Naive thymus-derived CD4-positive, alpha-beta T cell (primary cell): ENCODE measurements at regions not wholly inside any gene's neighbourhood (a gene's known extent, or its start where the extent isn't known, plus 50 kb on each side); places are given as distances from the start of the nearest gene placed in this dataset.

Source experiments
- ATAC-seq: fragments of 150-1000 bp; cut with Tn5 transposase; 2 replicates; pipeline ENCODE4 v1.10.0; 2021; ENCODE audit warnings: mild to moderate bottlenecking, moderate library complexity
- CTCF ChIA-PET: fragments of 350-600 bp; sonication (Branson Sonifier 250); formaldehyde crosslinking; loops from one replicate; lab custom pipeline; 2021; ENCODE audit warnings: antibody characterized with exemption; lab: Charles Lee
- POLR2A ChIA-PET: fragments of 350-600 bp; sonication (Branson Sonifier 250); formaldehyde crosslinking; loops from one replicate; lab custom pipeline; 2021; ENCODE audit warnings: antibody characterized with exemption, inconsistent platforms; lab: Charles Lee
- DNase-seq, 9 donors: peaks; one replicate each; pipeline versions ENCODE4 v3.0.0 to v3.0.0-alpha.2; 2020 to 2022; ENCODE audit warnings: mixed read lengths in 1 of 9
- H3K27ac ChIP-seq: one replicate; pipeline ENCODE4 v1.7.0; 2013; ENCODE audit warnings: mild to moderate bottlenecking, low read depth, low read length, moderate library complexity
- H3K27me3 ChIP-seq, 2 donors: one replicate each; pipeline ENCODE4 v1.7.0; 2013; ENCODE audit warnings: low read length in 2 of 2, mild to moderate bottlenecking in 2 of 2, moderate library complexity in 2 of 2; ENCODE audit not compliant: control insufficient read depth in 2 of 2, insufficient read depth in 2 of 2
- H3K36me3 ChIP-seq, 3 experiments: 1 replicate in 2 of 3; 2 replicates in 1 of 3; pipeline ENCODE4 v1.7.0; 2013; ENCODE audit warnings: low read length in 3 of 3, mild to moderate bottlenecking in 3 of 3, moderate library complexity in 1 of 3; ENCODE audit not compliant: insufficient read depth in 3 of 3, control insufficient read depth in 2 of 3
- H3K4me1 ChIP-seq, 2 donors: one replicate each; pipeline ENCODE4 v1.7.0; 2013; ENCODE audit warnings: low read length in 2 of 2, mild to moderate bottlenecking in 2 of 2, moderate library complexity in 1 of 2; ENCODE audit not compliant: control insufficient read depth in 2 of 2, insufficient read depth in 2 of 2
- H3K4me3 ChIP-seq: 2 replicates; pipeline ENCODE4 v1.7.0; 2013; ENCODE audit warnings: mild to moderate bottlenecking, low read length
- H3K9me3 ChIP-seq, 3 experiments: 1 replicate in 2 of 3; 2 replicates in 1 of 3; pipeline ENCODE4 v1.7.0; 2013; ENCODE audit warnings: low read length in 3 of 3; ENCODE audit not compliant: control insufficient read depth in 2 of 3
- H3K27ac Mint-ChIP-seq, 9 donors: one replicate each; pipeline ENCODE4 v1.8.0; 2020 to 2022; ENCODE audit warnings: mixed read lengths in 9 of 9, mild to moderate bottlenecking in 8 of 9, moderate library complexity in 5 of 9, inconsistent platforms in 2 of 9
- H3K27me3 Mint-ChIP-seq, 5 donors: one replicate each; pipeline ENCODE4 v1.8.0; 2021 to 2022; ENCODE audit warnings: mixed read lengths in 5 of 5, mild to moderate bottlenecking in 1 of 5
- H3K36me3 Mint-ChIP-seq, 5 donors: one replicate each; pipeline ENCODE4 v1.8.0; 2020 to 2022; ENCODE audit warnings: mixed read lengths in 5 of 5, mild to moderate bottlenecking in 3 of 5, inconsistent platforms in 1 of 5
- H3K4me1 Mint-ChIP-seq, 7 donors: one replicate each; pipeline ENCODE4 v1.8.0; 2020 to 2022; ENCODE audit warnings: mixed read lengths in 7 of 7, mild to moderate bottlenecking in 3 of 7, inconsistent platforms in 1 of 7
- H3K4me3 Mint-ChIP-seq, 10 donors: one replicate each; pipeline ENCODE4 v1.8.0; 2020 to 2022; ENCODE audit warnings: mild to moderate bottlenecking in 10 of 10, mixed read lengths in 10 of 10, moderate library complexity in 6 of 10, inconsistent platforms in 2 of 10
- H3K9me3 Mint-ChIP-seq, 11 donors: one replicate each; pipeline ENCODE4 v1.8.0; 2020 to 2022; ENCODE audit warnings: mixed read lengths in 11 of 11, mild to moderate bottlenecking in 4 of 11, inconsistent platforms in 1 of 11, moderate library complexity in 1 of 11
- intact Hi-C, 2 donors: fragments of 100-400 bp; cut with micrococcal nuclease; formaldehyde crosslinking; loops; one replicate each; pipeline ENCODE4 v1.15.1; 2023

DNA sequence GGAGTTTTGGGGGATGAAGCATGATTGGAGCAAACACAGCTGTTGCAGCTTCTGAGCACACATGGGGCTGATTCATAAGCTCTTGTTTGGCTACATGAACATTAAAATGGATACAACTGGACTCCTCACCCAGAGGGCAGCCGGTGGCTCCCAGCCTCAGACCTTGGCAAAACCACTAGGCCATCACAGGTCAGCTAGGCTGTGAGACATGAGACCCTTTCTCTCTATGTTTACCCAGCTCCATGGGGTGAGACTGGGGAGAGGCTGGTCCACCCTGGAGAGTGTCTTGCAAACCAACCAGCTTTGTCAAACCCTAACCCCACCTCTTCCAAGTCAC, 388.7 kb downstream of the PTPRU start:
- ATAC-seq (no peak), DNase-seq (no peak)
- ChIA-PET POLR2A (no interaction called here), CTCF (no interaction called here)
- H3K36me3 ChIP-seq, result no peaks in the 10 kb centered on the region
- Mint-ChIP-seq H3K4me3 (no peak overlapping the region), H3K36me3 (peaks cover 0 to 4% (median 0%) of the 10 kb centered on the region in 5 donors), H3K4me1 (peaks cover 0 to 1% (median 0%) of the 10 kb centered on the region in 7 donors), H3K9me3 (peaks cover 0 to 15% (median 2%) of the 10 kb centered on the region in 11 donors), H3K27me3 (peaks cover 2 to 50% (median 26%) of the 10 kb centered on the region in 5 donors), H3K27ac (no peak overlapping the region)
- no peak overlapping the region for H3K27ac ChIP-seq
- no peaks in the 10 kb centered on the region for H3K27me3 ChIP-seq
- H3K4me3 ChIP-seq, result no peak overlapping the region
- H3K9me3 ChIP-seq, result peaks cover 0 to 7% (median 0%) of the 10 kb centered on the region in 3 experiments
- H3K4me1 ChIP-seq, result no peaks in the 10 kb centered on the region
- intact Hi-C loops, result no loop called here

DNA sequence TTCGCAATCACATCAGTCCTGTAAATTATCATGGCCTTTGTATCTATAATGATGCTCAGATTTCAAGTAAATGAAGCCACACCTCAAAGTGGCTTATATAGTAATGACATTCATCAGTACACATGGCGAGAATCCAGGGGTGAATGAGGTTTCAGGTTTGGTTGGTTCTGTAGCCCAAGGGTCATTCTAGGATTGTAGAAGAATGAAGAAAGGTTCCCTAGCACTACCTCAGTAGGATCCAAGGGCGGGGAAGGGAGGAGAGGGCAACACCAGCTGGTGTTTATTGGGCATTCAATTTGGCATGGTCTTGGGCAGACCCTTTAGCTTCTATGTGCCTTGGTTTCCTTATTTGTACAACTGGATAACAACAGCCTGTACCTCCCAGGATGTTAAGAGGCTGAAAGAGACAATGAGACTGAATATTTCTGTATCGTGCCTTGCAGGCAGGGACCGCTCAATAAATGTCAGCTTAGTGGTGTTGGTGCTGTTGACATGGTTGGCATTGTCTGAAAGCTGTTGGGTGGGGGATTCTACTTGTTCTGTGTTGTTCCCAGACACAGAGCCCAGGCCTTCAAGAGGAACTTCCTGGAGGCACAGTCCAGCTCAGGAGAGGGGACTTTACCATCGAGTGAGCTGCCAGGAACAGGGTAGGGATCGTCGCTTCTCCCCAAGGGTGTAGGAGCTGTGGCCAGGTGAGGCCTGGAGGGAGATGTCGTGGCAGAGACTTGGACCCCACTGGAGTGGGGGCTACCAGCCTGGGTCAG, 388.2 kb downstream of the PTPRU start:
- peaks cover 2 to 53% (median 26%) of the 10 kb centered on the region in 5 donors for H3K27me3 Mint-ChIP-seq
- peaks cover 0 to 4% (median 0%) of the 10 kb centered on the region in 5 donors for H3K36me3 Mint-ChIP-seq
- H3K27ac ChIP-seq, result no peak overlapping the region
- H3K36me3 ChIP-seq, result no peaks in the 10 kb centered on the region
- H3K4me3 ChIP-seq, result no peak overlapping the region
- no peak for ATAC-seq
- no peaks in the 10 kb centered on the region for H3K4me1 ChIP-seq
- peaks cover 0 to 1% (median 0%) of the 10 kb centered on the region in 7 donors for H3K4me1 Mint-ChIP-seq
- H3K27me3 ChIP-seq, result no peaks in the 10 kb centered on the region
- no peak overlapping the region for H3K4me3 Mint-ChIP-seq
- CTCF ChIA-PET, result no interaction called here
- DNase-seq, result no peak
- H3K9me3 Mint-ChIP-seq, result peaks cover 0 to 15% (median 2%) of the 10 kb centered on the region in 11 donors
- intact Hi-C loops, result no loop called here
- POLR2A ChIA-PET, result no interaction called here
- peaks cover 0 to 7% (median 0%) of the 10 kb centered on the region in 3 experiments for H3K9me3 ChIP-seq
- H3K27ac Mint-ChIP-seq, result no peak overlapping the region

DNA sequence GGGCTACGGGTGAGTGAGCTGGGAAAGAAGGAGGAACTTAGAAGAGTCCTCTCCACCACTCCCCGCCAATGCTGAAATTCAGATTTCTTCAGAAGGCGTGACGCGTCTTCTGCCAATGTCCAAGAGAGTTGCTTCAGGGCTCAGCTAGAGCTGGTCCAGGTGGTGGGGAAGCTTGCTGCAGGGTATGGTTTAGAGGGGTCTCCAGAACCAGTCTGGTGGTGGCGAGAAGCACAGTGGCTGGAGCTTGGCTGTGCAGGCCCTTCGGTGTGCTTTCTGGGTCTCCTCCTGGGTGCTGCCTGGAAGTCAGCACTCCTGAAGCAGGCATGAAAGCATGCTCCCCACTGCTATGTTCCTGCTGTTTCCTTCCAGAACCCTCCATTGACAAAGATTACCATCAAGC, 387.2 kb downstream of the PTPRU start:
- CTCF ChIA-PET, result no interaction called here
- DNase-seq (no peak), ATAC-seq (no peak)
- H3K27ac Mint-ChIP-seq, result no peak overlapping the region
- no peaks in the 10 kb centered on the region for H3K36me3 ChIP-seq
- H3K9me3 Mint-ChIP-seq, result peaks cover 0 to 15% (median 2%) of the 10 kb centered on the region in 11 donors
- intact Hi-C loops, result no loop called here
- peaks cover 0 to 4% (median 0%) of the 10 kb centered on the region in 5 donors for H3K36me3 Mint-ChIP-seq
- no peaks in the 10 kb centered on the region for H3K27me3 ChIP-seq
- no peak overlapping the region for H3K4me3 ChIP-seq
- H3K9me3 ChIP-seq, result peaks cover 0 to 7% (median 0%) of the 10 kb centered on the region in 3 experiments
- no peaks in the 10 kb centered on the region for H3K4me1 ChIP-seq
- no peak overlapping the region for H3K27ac ChIP-seq
- POLR2A ChIA-PET, result no interaction called here
- peaks cover 0 to under 1% (median 0%) of the 10 kb centered on the region in 7 donors for H3K4me1 Mint-ChIP-seq
- peaks cover 2 to 44% (median 26%) of the 10 kb centered on the region in 5 donors for H3K27me3 Mint-ChIP-seq
- H3K4me3 Mint-ChIP-seq, result no peak overlapping the region

DNA sequence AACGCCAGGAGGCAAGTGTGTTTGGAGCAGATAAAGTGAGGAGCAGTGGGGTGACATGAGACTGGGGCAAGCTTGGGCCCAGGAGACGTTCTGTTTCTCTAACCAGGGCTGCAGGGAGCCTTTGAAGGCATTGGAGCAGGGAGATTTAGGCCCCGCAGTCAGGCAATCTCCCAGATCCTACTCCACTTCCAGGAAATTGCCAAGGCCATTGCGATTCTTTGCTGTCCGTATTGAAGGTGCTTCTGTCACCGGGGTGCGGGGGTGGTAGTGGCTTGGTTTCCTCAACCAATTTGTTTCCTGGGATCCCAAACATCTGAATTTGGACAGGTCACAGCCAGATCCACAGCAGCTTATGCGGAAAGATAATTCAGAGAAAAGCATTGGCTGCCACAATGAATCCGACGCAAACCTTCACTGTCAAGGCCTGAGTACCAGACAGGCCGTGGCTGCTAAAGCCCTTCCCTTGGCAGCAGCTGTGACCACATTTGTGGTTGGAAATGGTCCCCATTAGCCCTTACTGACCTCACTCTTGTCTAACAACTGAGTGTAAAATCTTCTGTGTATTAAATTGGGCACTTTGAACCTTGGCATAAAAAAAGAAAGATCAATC, 385.6 kb downstream of the PTPRU start:
- DNase-seq, result no peak
- Histone ChIP-seq H3K27me3 (no peaks in the 10 kb centered on the region), H3K27ac (no peak overlapping the region), H3K4me1 (no peaks in the 10 kb centered on the region), H3K4me3 (no peak overlapping the region), H3K36me3 (no peaks in the 10 kb centered on the region), H3K9me3 (no peaks in the 10 kb centered on the region)
- no peaks in the 10 kb centered on the region for H3K36me3 Mint-ChIP-seq
- peaks cover 7 to 46% (median 34%) of the 10 kb centered on the region in 5 donors for H3K27me3 Mint-ChIP-seq
- POLR2A ChIA-PET, result no interaction called here
- no peaks in the 10 kb centered on the region for H3K4me1 Mint-ChIP-seq
- H3K4me3 Mint-ChIP-seq, result no peak overlapping the region
- intact Hi-C loops, result no loop called here
- peaks cover 0 to 3% (median 0%) of the 10 kb centered on the region in 11 donors for H3K9me3 Mint-ChIP-seq
- no peak for ATAC-seq
- CTCF ChIA-PET, result no interaction called here
- no peak overlapping the region for H3K27ac Mint-ChIP-seq

DNA sequence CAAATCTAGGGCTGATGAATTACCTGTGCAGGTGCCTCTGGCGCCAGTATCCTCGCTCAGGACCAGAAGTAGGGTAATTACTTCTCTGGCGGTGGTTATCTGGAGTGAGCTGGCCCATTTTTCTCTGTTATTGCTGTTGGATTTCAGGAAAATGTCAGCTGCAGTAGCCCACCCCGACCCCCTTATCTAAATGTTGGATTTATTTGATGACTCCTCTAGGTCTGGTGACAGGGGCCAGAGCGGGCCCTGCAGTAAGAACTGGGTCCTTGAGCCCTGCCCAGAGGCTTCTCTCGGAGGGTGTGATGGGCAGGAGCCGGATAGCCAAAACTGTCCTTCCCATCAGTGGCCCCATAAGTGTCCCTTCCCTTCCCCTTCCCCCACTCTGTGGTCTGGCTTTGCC, 384.3 kb downstream of the PTPRU start:
- Histone ChIP-seq H3K9me3 (no peaks in the 10 kb centered on the region), H3K4me3 (no peak overlapping the region), H3K27ac (no peak overlapping the region), H3K27me3 (no peaks in the 10 kb centered on the region), H3K36me3 (no peaks in the 10 kb centered on the region), H3K4me1 (no peaks in the 10 kb centered on the region)
- no peak overlapping the region for H3K4me3 Mint-ChIP-seq
- no peaks in the 10 kb centered on the region for H3K36me3 Mint-ChIP-seq
- H3K4me1 Mint-ChIP-seq, result no peaks in the 10 kb centered on the region
- no peak for DNase-seq
- peaks cover 16 to 42% (median 35%) of the 10 kb centered on the region in 5 donors for H3K27me3 Mint-ChIP-seq
- ChIA-PET CTCF (no interaction called here), POLR2A (no interaction called here)
- ATAC-seq, result no peak
- H3K27ac Mint-ChIP-seq, result no peak overlapping the region
- H3K9me3 Mint-ChIP-seq, result no peaks in the 10 kb centered on the region
- intact Hi-C loops, result no loop called here

DNA sequence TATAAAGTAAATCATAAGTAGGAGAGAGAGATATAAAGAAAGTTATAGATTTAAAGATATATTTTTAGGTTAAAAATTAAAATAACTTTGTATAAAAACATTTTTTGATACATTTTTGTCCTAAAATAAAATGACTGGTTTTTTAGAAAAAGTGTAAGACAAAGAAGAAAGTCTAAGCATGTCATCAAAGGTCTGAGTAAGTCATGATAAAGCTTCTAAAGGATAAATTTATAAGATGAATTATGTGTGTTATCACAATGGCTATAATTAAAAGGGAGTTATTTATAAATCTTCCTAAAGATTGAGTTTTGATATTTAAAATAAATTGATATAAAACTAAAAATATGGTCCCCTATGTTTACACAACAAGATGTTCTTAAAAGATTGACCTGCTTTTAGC, 370.9 kb downstream of the PTPRU start:
- intact Hi-C loops, result no loop called here
- Mint-ChIP-seq H3K4me3 (no peak overlapping the region), H3K36me3 (peaks cover 0 to 4% (median 0%) of the 10 kb centered on the region in 5 donors), H3K27me3 (peaks cover 6 to 33% (median 22%) of the 10 kb centered on the region in 5 donors), H3K4me1 (no peaks in the 10 kb centered on the region), H3K27ac (no peak overlapping the region), H3K9me3 (peaks cover 0 to 13% (median 4%) of the 10 kb centered on the region in 11 donors)
- Histone ChIP-seq H3K4me3 (no peak overlapping the region), H3K27ac (no peak overlapping the region), H3K9me3 (no peaks in the 10 kb centered on the region), H3K36me3 (no peaks in the 10 kb centered on the region), H3K4me1 (no peaks in the 10 kb centered on the region), H3K27me3 (no peaks in the 10 kb centered on the region)
- POLR2A ChIA-PET, result no interaction called here
- ATAC-seq (no peak), DNase-seq (no peak)
- CTCF ChIA-PET, result interaction anchor here (0.6 kb wide), 1 partner anchor 19 kb away, joined by 3 read pairs; no protein-coding TSS in a partner anchor
